HG03378 (cell line): ENCODE measurements at regions not wholly inside any gene's neighbourhood (a gene's known extent, or its start where the extent isn't known, plus 50 kb on each side); places are given as distances from the start of the nearest gene placed in this dataset.
"Not testable (repeated sequence)": the region's sequence is repeated elsewhere in the genome, so short reads cannot be mapped to it uniquely, and the experiment has no call there.

Experiments
- ATAC-seq: cut with Tn5 transposase; IDR thresholded peaks from one replicate; pipeline ENCODE4 v1.9.1; 2021; ENCODE audit warnings: mild to moderate bottlenecking, moderate library complexity; ENCODE audit not compliant: unreplicated experiment

GRCh38 chr20:24418731-24419130, 50.7 kb upstream of the SYNDIG1 start:
- no peak for ATAC-seq

GRCh38 chr20:24417485-24417884, 51.9 kb upstream of the SYNDIG1 start:
- no peak for ATAC-seq

GRCh38 chr20:24415444-24415843, 54.0 kb upstream of the SYNDIG1 start:
- not testable (repeated sequence) for ATAC-seq

DNA sequence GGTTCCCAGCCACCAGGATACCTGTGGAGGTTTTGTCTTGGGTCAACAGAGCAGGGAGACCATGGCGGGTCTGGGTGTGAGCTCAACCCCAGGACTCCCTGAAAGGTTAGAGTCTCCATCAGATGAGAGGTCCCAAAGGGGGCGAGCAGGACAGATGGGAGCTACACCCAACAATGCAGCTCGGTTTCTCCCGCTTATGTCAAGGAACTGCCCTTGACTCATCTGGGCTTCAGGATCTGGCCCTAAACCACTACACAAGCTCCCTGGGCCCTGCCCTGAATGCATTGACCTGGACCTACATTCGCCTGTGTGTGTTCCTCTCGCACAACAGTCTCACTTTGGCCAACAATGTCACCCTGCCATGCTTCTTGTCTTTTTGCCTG, 57.6 kb upstream of the SYNDIG1 start:
- no peak for ATAC-seq

- no peak for ATAC-seq
Observed at GRCh38 chr20:24411003-24411833, 58.2 kb upstream of the SYNDIG1 start.

DNA sequence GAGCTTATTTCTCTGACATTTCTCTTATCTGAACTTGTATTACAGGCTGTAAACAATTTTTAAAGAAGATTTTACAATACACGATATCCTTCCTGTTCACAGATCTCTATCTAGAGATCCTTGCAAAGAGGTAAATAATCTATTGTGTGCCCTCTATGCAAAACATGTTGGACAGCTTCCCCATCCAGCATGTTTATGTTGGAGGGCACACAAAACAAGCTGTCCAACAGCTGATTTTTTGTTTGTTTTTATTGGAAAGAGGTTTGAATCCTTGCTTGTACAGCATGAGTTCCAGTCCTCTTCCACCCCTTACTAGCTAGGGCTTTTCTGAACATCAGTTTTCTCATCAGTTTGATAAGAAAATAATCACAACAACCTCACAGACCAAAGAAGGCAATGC, 62.3 kb upstream of the SYNDIG1 start:
- no peak for ATAC-seq

DNA sequence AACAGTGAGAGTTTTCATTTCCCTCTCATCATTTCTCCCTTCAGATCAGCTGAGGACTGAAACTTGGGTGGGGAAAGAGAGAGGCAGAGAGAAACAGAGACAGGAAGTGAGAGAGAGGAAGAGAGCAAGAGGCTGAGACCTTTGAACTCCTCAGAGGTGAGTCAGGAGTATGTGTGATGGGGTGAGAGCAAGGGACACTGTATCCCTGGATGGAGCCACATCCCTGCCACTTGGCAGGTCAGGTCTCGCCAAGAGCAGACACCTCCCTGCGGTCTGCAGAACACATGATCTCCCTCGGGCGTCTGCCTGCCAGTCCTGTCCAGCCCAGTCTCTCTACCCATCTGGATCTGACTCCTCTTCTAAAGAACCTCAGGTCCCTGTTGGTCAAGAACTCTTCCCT, 62.7 kb upstream of the SYNDIG1 start:
- no peak for ATAC-seq

DNA sequence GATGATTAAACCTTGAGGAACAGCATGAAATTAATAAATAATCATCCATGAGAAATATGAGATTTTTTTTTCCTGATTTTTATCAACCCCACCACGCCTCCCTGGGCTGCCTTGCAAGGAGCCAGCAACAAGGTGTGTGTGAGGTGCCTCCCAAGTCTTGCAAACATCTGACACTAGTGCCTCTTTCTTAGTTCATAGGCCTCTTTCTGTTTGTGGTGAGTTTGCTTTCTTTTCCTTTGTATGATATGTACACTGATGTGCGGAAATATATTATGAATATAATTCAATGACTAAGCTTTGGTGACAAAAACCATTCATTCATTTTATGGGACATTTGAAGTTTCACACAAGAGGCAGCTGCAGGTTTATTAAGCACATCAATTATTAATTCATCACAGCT, 63.2 kb upstream of the SYNDIG1 start:
- no peak for ATAC-seq

DNA sequence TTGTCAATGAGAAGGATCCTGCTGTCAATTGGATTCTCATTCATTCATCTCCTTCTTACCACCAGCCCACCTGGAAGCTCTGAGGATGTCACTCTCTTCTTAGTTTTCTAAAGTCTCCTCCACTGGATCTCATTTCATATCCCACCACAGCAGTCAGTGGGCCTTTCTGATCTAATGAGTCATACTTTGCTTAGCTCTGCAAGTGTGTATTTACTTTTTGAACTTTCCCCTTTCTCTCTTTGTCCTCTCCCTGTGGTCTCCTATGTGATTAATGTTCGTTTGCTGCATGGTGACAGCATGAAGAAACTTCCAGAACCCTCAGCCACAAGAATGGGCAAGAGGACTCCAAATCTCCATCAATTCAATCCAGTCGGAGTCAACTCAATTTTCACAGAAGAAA, 63.6 kb upstream of the SYNDIG1 start:
- no peak for ATAC-seq

DNA sequence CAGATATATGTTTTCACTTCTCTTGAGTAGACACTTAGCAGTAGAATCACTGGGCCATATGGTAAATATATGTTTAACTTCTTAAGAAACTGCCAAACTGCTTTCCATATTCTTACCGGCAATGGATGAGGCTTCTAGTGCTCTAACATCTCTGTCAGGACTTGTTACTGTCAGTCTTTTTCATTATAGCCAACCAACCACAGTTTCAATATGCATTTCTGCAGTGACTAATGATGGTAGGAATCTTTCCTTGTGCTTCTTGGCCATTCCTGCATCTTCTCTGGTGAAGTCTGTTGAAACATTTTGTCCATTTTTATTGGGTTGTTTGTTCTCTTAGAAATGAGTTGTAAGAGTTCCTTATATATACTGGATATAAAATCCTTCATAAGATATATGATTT, 66.0 kb upstream of the SYNDIG1 start:
- ATAC-seq, result no peak

- no peak for ATAC-seq
Observed at GRCh38 chr20:24402188-24402587, 67.2 kb upstream of the SYNDIG1 start.

DNA sequence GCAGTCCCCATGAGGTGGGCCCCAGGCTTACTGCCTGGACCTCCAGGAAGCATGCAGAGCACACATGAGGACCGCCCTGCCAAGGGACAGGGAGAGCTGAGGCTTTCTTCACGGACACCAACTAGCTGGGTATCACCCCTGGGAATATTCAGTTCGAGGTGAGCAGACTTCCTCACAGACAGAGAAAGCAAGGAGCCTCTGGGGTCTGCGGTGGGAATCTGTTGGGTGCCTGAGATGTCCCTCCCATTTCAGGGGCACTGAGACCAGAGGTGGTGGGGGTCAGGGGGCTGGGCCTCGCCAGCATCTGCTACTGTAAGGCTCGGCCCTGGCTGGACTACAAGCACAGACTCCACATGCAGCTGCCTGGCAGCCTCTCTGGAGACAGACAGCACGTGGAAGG, 74.3 kb upstream of the SYNDIG1 start:
- no peak for ATAC-seq

DNA sequence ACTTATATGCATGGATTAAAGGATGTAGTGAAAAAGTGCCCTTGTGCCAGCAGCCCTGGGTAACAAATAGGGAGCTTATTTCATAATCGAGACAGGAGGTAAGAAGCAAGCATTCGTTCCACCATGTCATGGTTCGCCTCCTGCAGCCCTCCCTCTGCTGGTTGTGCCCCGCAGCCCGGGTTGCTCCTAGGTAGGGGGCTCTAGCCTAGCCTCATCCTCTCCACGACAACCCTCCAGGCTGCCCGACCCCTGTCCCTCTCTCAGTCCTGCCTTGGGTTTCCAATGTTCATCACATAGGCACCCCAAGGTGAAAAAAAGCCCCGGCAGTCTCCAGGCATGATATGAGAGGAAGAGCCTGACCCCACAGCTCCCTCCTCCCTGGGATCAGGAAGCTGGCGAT, 75.5 kb upstream of the SYNDIG1 start:
- no peak for ATAC-seq

DNA sequence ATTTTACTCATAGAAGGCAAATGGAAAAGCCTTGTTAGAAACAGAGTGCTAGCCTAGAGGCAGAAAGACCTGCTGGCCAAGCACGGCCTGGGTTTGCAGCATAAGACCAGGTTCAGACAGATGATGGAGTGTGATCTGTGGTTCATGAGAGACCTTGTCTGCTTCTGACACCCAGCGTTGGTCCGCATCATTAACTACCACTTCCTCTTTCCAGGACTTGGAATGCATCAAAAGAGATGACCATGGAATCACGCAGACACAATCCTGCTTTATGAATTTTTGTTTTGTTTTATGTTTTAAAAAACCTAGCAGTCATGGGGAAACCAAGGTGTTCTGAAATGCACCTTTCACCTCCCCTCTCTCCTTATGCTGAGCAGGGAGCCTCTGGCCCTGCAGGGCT, 76.8 kb upstream of the SYNDIG1 start:
- ATAC-seq, result no peak

DNA sequence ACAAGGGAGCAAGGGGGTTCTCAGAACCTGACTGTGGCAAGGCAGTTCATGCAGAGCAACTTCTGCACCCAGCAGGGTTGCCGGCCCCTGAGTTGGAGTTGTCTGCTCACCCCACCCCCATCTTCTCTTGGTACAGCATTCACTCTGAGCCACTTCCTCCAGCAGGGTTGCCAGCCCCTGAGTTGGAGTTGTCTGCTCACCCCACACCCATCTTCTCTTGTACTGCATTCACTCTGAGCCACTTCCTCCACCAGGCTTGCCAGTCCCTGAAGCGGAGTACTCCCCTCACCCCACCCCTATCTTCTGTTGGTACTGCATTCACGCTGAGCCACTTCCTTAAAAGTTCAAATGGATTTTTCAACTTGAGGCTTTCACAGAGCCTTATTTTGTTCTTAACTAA, 79.7 kb upstream of the SYNDIG1 start:
- no peak for ATAC-seq

DNA sequence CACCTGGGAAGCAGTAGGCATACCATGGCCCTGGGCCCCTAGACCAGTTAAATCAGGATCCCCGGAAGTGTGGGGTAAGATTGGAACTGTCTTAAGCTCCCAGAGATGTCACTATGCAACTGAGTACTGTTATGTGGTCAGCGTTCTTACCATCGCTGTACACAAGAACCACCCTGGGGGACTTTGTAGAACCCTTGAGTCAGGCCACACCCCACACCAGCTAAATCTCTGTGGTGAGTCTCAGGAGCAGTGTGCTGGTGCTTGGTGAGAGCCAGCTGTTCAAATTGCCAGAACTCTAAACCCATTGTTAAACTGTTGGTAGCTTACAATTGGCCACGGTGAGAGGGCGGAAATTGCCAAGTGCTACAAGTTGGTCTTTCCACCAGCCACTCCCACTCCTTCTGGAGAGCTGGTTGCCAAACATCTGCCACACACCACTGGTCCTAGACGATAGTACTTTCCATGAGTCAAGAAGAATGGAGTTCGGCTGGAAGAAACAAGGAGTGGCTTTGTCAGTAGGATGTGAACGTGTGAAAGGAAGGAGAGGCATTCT, 80.5 kb upstream of the SYNDIG1 start:
- ATAC-seq, result no peak

GRCh38 chr20:24385547-24385946, 83.9 kb upstream of the SYNDIG1 start:
- no peak for ATAC-seq

DNA sequence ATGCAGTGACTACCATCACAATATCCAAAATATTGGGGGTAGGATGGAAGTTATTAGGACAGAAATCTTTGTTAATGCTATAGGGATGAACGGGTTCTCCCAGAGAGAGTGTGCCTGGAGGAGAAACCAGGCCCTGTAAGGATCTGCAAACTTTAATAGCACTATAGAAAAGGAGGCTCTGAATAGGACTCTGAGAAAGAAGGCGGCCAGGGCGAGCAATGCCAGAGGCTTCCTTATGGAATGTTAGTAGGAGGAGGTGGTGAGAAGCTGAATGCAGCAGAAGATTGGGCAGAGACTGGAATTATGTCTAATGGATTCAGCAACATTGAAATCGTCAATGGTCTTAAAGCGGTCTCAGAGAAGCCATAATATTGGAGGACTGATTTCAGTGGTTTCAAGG, 84.6 kb upstream of the SYNDIG1 start:
- no peak for ATAC-seq

DNA sequence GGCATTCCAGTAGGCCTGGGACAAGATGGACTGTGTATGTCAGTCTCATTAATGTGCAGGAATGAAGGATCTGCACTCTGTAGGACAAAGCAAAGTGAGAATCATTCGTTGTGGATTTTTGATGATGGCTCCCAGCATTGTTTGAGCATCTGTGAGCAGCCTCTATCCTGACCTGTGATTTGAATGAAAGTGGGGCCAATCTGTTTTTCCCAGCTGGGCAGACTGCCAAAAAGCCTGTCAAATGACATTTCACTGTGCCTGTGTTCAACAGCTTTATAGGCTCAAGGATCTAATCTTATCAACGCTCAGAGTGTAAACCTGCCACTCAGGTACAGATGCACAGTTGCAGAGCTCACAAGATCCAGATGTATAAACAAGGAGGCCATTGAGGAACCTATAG, 86.7 kb upstream of the SYNDIG1 start:
- ATAC-seq, result no peak

DNA sequence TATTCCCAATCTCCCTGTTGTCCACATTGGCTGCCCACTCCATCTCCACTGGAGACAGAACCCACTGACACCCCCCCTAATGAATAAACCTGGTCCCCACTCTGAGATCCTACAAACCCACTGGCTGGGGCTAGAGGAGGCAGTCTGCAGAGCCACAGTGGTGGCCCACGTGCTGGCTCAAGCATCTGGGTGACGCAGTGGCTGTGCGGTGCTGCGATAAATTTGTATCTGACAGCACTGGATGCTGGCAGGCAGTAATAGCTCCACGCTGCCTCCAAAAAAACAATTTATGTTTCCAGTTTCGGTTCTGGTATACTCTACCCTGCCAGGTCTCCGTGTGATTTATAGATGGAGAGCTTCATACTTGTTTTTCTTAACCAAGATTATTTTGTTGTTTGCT, 87.1 kb upstream of the SYNDIG1 start:
- ATAC-seq, result no peak

DNA sequence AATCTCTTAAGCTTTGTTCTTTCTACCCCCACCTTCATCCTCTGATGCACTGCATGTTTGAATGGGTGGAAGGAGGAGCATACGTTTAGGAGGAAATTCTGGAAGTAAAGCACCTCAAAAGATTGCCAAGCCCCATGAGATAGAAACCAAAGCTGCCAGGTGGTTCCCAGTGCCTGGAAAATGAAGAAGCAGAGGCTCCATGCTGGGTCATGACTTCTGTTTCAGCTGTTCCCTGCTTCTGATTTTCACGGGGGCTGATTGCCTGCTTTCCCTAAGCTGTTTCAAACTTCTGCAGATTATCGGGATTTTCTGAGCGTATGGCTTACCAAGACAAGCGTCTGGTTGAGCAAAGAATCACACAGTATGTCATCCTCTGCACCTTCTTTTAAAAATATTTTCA, 87.5 kb upstream of the SYNDIG1 start:
- ATAC-seq, result no peak

DNA sequence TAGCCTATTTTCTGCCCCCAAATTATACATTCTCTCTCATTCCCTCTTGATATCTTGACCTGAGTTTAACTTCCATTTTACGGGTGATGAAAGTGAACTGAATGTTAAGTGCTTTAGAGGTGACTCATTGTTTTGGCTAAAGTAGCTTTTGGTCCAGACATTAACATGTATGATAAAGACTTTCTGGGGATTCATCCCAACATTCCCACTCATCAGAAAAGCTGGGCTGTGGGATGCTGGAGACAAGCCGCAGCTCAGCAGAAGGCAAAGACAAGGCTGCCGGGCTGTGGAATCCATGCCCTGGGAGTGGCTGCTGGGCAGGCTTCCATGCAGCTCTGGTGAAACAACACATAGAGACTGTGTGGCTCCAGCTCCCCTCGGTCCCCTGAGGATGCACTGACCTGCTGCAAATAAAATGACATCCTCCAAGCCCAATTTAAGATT, 89.9 kb upstream of the SYNDIG1 start:
- no peak for ATAC-seq
